Sigmoid colon (tissue), 6 donors: ENCODE measurements at regions not wholly inside any gene's neighbourhood (a gene's known extent, or its start where the extent isn't known, plus 50 kb on each side); places are given as distances from the start of the nearest gene placed in this dataset.

ENCODE experiments used
- DNase-seq: peaks from one replicate; pipeline ENCODE4 v3.0.0-alpha.2; 2019
- H3K27ac ChIP-seq, 4 donors: fragments of 200-600 bp; sonication (generic); one replicate each; pipeline ENCODE4 v1.5.1; 2016 to 2019; ENCODE audit warnings: mild to moderate bottlenecking in 1 of 4
- H3K27me3 ChIP-seq, 3 donors: fragments of 200-600 bp; sonication (generic); one replicate each; pipeline ENCODE4 v1.5.1; 2019; ENCODE audit warnings: mild to moderate bottlenecking in 1 of 3
- H3K36me3 ChIP-seq, 4 donors: fragments of 200-600 bp; sonication (generic); one replicate each; pipeline ENCODE4 v1.5.1; 2016 to 2019
- H3K4me1 ChIP-seq, 4 donors: fragments of 200-600 bp; sonication (generic); one replicate each; pipeline ENCODE4 v1.5.1; 2017 to 2019
- H3K4me3 ChIP-seq, 4 donors: fragments of 200-600 bp; sonication (generic); one replicate each; pipeline ENCODE4 v1.5.1; 2017 to 2019; ENCODE audit warnings: mild to moderate bottlenecking in 2 of 4, moderate library complexity in 1 of 4
- H3K9me3 ChIP-seq, 4 donors: fragments of 200-600 bp in 3 of 4; sonication (generic) in 3 of 4; one replicate each; pipeline versions ENCODE4 v1.5.1 to v1.6.1; 2013 to 2019
- EP300 ChIP-seq, 4 donors: sonication (generic); formaldehyde crosslinking; IDR thresholded peaks; one replicate each; pipeline ENCODE4 v1.6.1; 2017; ENCODE audit warnings: antibody characterized with exemption in 4 of 4
- POLR2A ChIP-seq, 2 donors: fragments of 450-650 bp; IDR thresholded peaks; one replicate each; pipeline ENCODE4 v1.6.1; 2016; ENCODE audit warnings: antibody characterized with exemption in 2 of 2, mild to moderate bottlenecking in 2 of 2, moderate library complexity in 2 of 2
- POLR2AphosphoS5 ChIP-seq, 4 donors: sonication (generic); formaldehyde crosslinking; IDR thresholded peaks; one replicate each; pipeline ENCODE4 v1.6.1; 2017; ENCODE audit warnings: antibody characterized with exemption in 4 of 4
- WGBS, 2 donors: extraction: QIAGEN DNeasy Blood & Tissue Kit; methylation state at CpG; one replicate each; pipeline ENCODE4 v1.1.7; 2013; 5-methylcytosine and 5-hydroxymethylcytosine counted together
- intact Hi-C: fragments of 100-400 bp; cut with DNase I; formaldehyde crosslinking; loops from one replicate; pipeline ENCODE4 v1.15.1; 2023
- TF ChIP-seq, protein P1 (sequence below), 4 experiments: fragments of 450-650 bp in 3 of 4; fragments of 200-600 bp in 1 of 4; IDR thresholded peaks; one replicate each; pipeline ENCODE4 v1.5.1; 2016 to 2019; ENCODE audit warnings: antibody characterized with exemption in 4 of 4, mild to moderate bottlenecking in 3 of 4, moderate library complexity in 2 of 4
- donor health status: healthy with polysubstance abuse.
- donor health status: healthy.

- no peak overlapping the region for H3K27ac ChIP-seq
- whole genome bisulfite sequencing, 2 donors = 97% methylated on average over 9 of the region's 9 CpGs
- no peak for TF ChIP-seq EP300 (IDR thresholded peaks at IDR 0.05)
- no peaks in the 10 kb centered on the region for H3K27me3 ChIP-seq
- H3K36me3 ChIP-seq = no peaks in the 10 kb centered on the region
- no peak overlapping the region for H3K4me3 ChIP-seq
- DNase-seq = no peak
- H3K9me3 ChIP-seq = no peaks in the 10 kb centered on the region
- H3K4me1 ChIP-seq = peaks cover 0 to 18% (median 5%) of the 10 kb centered on the region in 4 donors
- intact Hi-C loops = no loop called here
These were observed 82.6 kb downstream of the RRM2 start for GRCh38 chr2:10205162-10205475.

DNA sequence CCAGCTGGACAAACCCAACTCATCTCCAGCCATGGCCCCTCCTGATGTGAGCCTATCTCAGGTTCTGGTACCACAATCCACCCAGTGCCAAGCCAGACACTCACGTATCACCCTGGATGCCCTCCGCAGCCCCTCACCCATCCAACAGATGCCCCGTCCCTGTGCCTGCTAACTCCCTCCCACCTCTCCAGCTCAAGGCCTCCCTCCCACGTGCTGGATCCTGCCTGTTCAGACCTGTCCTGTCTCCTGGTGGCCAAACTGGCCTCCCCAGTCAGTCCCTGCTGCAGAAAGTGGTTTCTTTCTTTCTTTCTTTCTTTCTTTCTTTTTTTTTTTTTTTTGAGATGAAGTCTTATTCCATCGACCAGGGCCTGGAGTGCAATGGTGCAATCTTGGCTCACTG, 86.2 kb downstream of the RRM2 start:
- intact Hi-C loops = no loop called here
- H3K27ac ChIP-seq = no peak overlapping the region
- H3K9me3 ChIP-seq = no peaks in the 10 kb centered on the region
- H3K4me3 ChIP-seq = no peak overlapping the region
- DNase-seq = no peak
- WGBS, 2 donors = 94% methylated on average over 5 of the region's 5 CpGs
- TF ChIP-seq POLR2AphosphoS5 (IDR thresholded peaks at IDR 0.05) (no peak), POLR2A (IDR thresholded peaks at IDR 0.05) (no peak), EP300 (IDR thresholded peaks at IDR 0.05) (no peak)
- TF ChIP-seq, protein P1, sequence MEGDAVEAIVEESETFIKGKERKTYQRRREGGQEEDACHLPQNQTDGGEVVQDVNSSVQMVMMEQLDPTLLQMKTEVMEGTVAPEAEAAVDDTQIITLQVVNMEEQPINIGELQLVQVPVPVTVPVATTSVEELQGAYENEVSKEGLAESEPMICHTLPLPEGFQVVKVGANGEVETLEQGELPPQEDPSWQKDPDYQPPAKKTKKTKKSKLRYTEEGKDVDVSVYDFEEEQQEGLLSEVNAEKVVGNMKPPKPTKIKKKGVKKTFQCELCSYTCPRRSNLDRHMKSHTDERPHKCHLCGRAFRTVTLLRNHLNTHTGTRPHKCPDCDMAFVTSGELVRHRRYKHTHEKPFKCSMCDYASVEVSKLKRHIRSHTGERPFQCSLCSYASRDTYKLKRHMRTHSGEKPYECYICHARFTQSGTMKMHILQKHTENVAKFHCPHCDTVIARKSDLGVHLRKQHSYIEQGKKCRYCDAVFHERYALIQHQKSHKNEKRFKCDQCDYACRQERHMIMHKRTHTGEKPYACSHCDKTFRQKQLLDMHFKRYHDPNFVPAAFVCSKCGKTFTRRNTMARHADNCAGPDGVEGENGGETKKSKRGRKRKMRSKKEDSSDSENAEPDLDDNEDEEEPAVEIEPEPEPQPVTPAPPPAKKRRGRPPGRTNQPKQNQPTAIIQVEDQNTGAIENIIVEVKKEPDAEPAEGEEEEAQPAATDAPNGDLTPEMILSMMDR (IDR thresholded peaks at IDR 0.05) = no peak
- H3K4me1 ChIP-seq = no peaks in the 10 kb centered on the region
- no peaks in the 10 kb centered on the region for H3K27me3 ChIP-seq
- no peaks in the 10 kb centered on the region for H3K36me3 ChIP-seq

GRCh38 chr2:10209406-10209935, 86.9 kb downstream of the RRM2 start:
- no peaks in the 10 kb centered on the region for H3K4me1 ChIP-seq
- intact Hi-C loops = no loop called here
- H3K4me3 ChIP-seq = no peak overlapping the region
- WGBS, 2 donors = 92% methylated on average over 15 of the region's 15 CpGs
- no peak overlapping the region for H3K27ac ChIP-seq
- DNase-seq = no peak
- no peaks in the 10 kb centered on the region for H3K9me3 ChIP-seq
- no peaks in the 10 kb centered on the region for H3K36me3 ChIP-seq
- TF ChIP-seq POLR2A (IDR thresholded peaks at IDR 0.05) (no peak), EP300 (IDR thresholded peaks at IDR 0.05) (no peak), POLR2AphosphoS5 (IDR thresholded peaks at IDR 0.05) (no peak)
- TF ChIP-seq, protein P1 (IDR thresholded peaks at IDR 0.05) = no peak
- no peaks in the 10 kb centered on the region for H3K27me3 ChIP-seq

GRCh38 chr2:10210336-10210735, 87.8 kb downstream of the RRM2 start:
- TF ChIP-seq, protein P1 (IDR thresholded peaks at IDR 0.05) = no peak
- no peak for TF ChIP-seq EP300 (IDR thresholded peaks at IDR 0.05)
- no peak for TF ChIP-seq POLR2A (IDR thresholded peaks at IDR 0.05)
- no peak for TF ChIP-seq POLR2AphosphoS5 (IDR thresholded peaks at IDR 0.05)

GRCh38 chr2:10211844-10212422, 89.4 kb downstream of the RRM2 start:
- WGBS, 2 donors = 51 to 81% methylated on average over 6 of the region's 6 CpGs
- Histone ChIP-seq H3K27ac (no peak overlapping the region), H3K4me1 (no peaks in the 10 kb centered on the region), H3K9me3 (no peaks in the 10 kb centered on the region), H3K4me3 (no peak overlapping the region), H3K36me3 (no peaks in the 10 kb centered on the region), H3K27me3 (no peaks in the 10 kb centered on the region)
- intact Hi-C loops = no loop called here
- DNase-seq = no peak
- TF ChIP-seq, protein P1 (IDR thresholded peaks at IDR 0.05) = no peak
- TF ChIP-seq POLR2A (IDR thresholded peaks at IDR 0.05) (no peak), EP300 (IDR thresholded peaks at IDR 0.05) (no peak), POLR2AphosphoS5 (IDR thresholded peaks at IDR 0.05) (no peak)

More at GRCh38 chr2:10210336-10210735, 87.8 kb downstream of the RRM2 start:
- H3K36me3 ChIP-seq = no peaks in the 10 kb centered on the region
- DNase-seq = no peak
- H3K4me1 ChIP-seq = no peaks in the 10 kb centered on the region
- no peak overlapping the region for H3K27ac ChIP-seq
- H3K4me3 ChIP-seq = no peak overlapping the region
- intact Hi-C loops = no loop called here
- no peaks in the 10 kb centered on the region for H3K27me3 ChIP-seq
- no peaks in the 10 kb centered on the region for H3K9me3 ChIP-seq
- WGBS, 2 donors = 97 to 98% methylated on average over 6 of the region's 6 CpGs
